Hypothalamus (tissue), 51 donors: ENCODE measurements at regions not wholly inside any gene's neighbourhood (a gene's known extent, or its start where the extent isn't known, plus 50 kb on each side); places are given as distances from the start of the nearest gene placed in this dataset.

ENCODE experiments used
- DNase-seq, 51 donors: peaks; one replicate each; lab custom pipeline; 2025; lab: John Stamatoyannopoulos, UW

- DNase-seq, result no peak
Measured at GRCh38 chr1:3954170-3955169, 54.4 kb upstream of the C1orf174 start.

GRCh38 chr1:3955196-3955772 is 55.2 kb upstream of the C1orf174 start:
- no peak for DNase-seq

GRCh38 chr1:3956527-3957170 is 56.6 kb upstream of the C1orf174 start:
- no peak for DNase-seq

- no peak for DNase-seq
Measured at GRCh38 chr1:3959361-3959760, 59.3 kb upstream of the C1orf174 start.

- no peak for DNase-seq
Measured at GRCh38 chr1:3963554-3963953, 63.5 kb upstream of the C1orf174 start.

- DNase-seq, result no peak
Measured at GRCh38 chr1:3965693-3966092, 65.6 kb upstream of the C1orf174 start.

- DNase-seq, result no peak
Measured at GRCh38 chr1:3968851-3969250, 68.8 kb upstream of the C1orf174 start.

GRCh38 chr1:3971981-3972380 is 71.9 kb upstream of the C1orf174 start:
- DNase-seq, result no peak

- DNase-seq, result no peak
Measured at GRCh38 chr1:3975903-3976630, 76.0 kb upstream of the C1orf174 start.

- no peak for DNase-seq
Measured at GRCh38 chr1:3976821-3977220, 76.7 kb upstream of the C1orf174 start.

GRCh38 chr1:3978196-3978989 is 78.3 kb upstream of the C1orf174 start:
- no peak for DNase-seq

- DNase-seq, result peak in 1 of 51 donors; percentile 1
Measured at GRCh38 chr1:3978990-3979325, 78.9 kb upstream of the C1orf174 start.

GRCh38 chr1:3981261-3981660 is 81.2 kb upstream of the C1orf174 start:
- no peak for DNase-seq

- no peak for DNase-seq
Measured at GRCh38 chr1:3981746-3982505, 81.9 kb upstream of the C1orf174 start.

- no peak for DNase-seq
Measured at GRCh38 chr1:3983181-3983580, 83.1 kb upstream of the C1orf174 start.

GRCh38 chr1:3984586-3984985 is 84.5 kb upstream of the C1orf174 start:
- no peak for DNase-seq

GRCh38 chr1:3986686-3987218 is 86.7 kb upstream of the C1orf174 start:
- no peak for DNase-seq

GRCh38 chr1:3987669-3988235 is 87.7 kb upstream of the C1orf174 start:
- DNase-seq, result no peak

GRCh38 chr1:3988431-3988830 is 88.4 kb upstream of the C1orf174 start:
- no peak for DNase-seq
